ENCODE measurements at regions not wholly inside any gene's neighbourhood (a gene's known extent, or its start where the extent isn't known, plus 50 kb on each side); places are given as distances from the start of the nearest gene placed in this dataset.

DNA sequence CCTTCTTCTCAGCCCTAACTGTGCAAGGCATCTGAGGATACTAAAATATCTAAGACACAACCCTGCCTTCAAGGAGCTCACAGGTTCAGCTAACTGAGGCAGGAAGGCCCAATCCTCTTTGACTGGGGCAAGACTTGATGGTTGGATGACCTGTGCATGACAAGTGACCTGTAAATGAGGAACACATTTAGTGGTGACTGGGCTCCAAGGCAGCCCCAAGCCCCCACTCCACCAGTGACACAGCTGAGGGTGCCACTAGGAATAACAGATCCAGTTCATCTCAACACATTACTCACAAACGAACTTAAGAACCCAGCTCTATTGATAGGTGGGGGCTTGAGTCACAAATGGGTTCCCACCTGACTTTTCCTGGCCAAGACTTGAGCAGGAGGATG is 244.7 kb upstream of the IRF2BP2 start:
- Histone ChIP-seq H3K27ac (ENCODE audit: low read depth, low read length) (no peak overlapping the region), H3K79me2 (ENCODE audit: insufficient read depth, low read length) (no peaks in the 10 kb centered on the region), H3K4me3 (replicated peaks in 1 of 2; ENCODE audit: low read depth in 1 of 2, low read length in 2 of 2) (no peak overlapping the region), H3K27me3 (ENCODE audit: insufficient read depth, low read length) (no peaks in the 10 kb centered on the region), H3K9me2 (ENCODE audit: insufficient read depth) (no peaks in the 10 kb centered on the region), H3K9me3 (ENCODE audit: control insufficient read depth in 1 of 2, insufficient read depth in 1 of 2, low read depth in 1 of 2, low read length in 2 of 2) (no peaks in the 10 kb centered on the region), H3K4me1 (ENCODE audit: control insufficient read depth in 1 of 2, insufficient read depth in 2 of 2, low read length in 2 of 2) (no peaks in the 10 kb centered on the region), H4K20me1 (ENCODE audit: insufficient read depth) (no peaks in the 10 kb centered on the region), H3K36me3 (ENCODE audit: control insufficient read depth in 1 of 2, insufficient read depth in 2 of 2, low read length in 2 of 2) (no peaks in the 10 kb centered on the region), H3K4me2 (ENCODE audit: low read length) (no peak overlapping the region), H3K9ac (ENCODE audit: low read length) (no peak overlapping the region), H2AFZ (ENCODE audit: low read depth, low read length, poor library complexity, severe bottlenecking) (no peak overlapping the region)
- ChIA-PET CTCF (no interaction called here), POLR2A (no interaction called here), RAD21 (ENCODE audit: low non-redundant PET in 1 of 2, low total read pairs in 2 of 2, uncharacterized antibody in 2 of 2, unreplicated experiment in 2 of 2) (no interaction called here)
- BruUV-seq (replicated peaks) = no TSS peak
- no peak for ATAC-seq
- intact Hi-C loops (cut with micrococcal nuclease) = no loop called here
- no peak for DNase-seq (ENCODE audit: low read depth, low spot score)
- TF ChIP-seq SP1 (IDR thresholded peaks at IDR 0.05; ENCODE audit: low read depth) = no peak
- TF ChIP-seq TCF7L2 (IDR thresholded peaks at IDR 0.05; ENCODE audit: borderline replicate concordance, extremely low read depth, insufficient read depth, insufficient read length) = no peak
- TF ChIP-seq ELF1 (IDR thresholded peaks at IDR 0.05; ENCODE audit: borderline replicate concordance, low read depth) = no peak

DNA sequence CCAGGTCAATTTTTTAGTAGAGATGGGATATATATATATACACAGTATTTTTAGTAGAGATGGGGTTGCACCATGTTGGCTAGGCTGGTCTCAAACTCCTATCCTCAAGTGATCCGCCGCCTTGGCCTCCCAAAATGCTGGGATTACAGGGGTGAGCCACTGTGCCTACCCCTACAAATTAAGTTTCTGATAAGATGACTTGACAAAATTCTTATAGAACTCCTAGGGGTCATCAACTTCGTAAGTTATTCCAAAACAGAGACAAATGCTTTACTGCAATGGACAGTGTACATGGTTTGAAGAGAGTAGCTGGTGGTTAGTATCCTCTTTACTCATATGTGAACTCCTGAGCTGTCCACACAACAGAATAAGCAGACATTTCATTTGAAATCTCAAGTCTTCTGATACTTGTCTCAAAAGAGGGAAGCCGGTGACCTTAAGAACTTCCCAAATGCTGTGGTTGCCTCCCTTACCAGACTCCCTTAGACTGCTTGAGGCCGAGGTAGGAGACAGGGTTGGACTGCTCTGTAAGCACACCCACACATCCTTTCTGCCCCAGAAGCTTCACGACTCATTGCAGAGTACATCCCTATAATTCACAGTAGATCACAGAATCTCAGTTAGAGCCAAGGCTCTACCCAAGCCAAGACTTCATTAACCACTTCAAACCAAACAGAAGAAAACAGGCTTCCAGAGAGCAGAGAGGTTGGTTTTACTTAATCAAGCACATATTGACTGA is 244.1 kb upstream of the IRF2BP2 start:
- H3K79me2 ChIP-seq (ENCODE audit: insufficient read depth, low read length) = no peaks in the 10 kb centered on the region
- H3K9me2 ChIP-seq (ENCODE audit: insufficient read depth) = no peaks in the 10 kb centered on the region
- H3K9me3 ChIP-seq (ENCODE audit: control insufficient read depth in 1 of 2, insufficient read depth in 1 of 2, low read depth in 1 of 2, low read length in 2 of 2) = no peaks in the 10 kb centered on the region
- H3K36me3 ChIP-seq (ENCODE audit: control insufficient read depth in 1 of 2, insufficient read depth in 2 of 2, low read length in 2 of 2) = no peaks in the 10 kb centered on the region
- no peak for TF ChIP-seq CEBPB (IDR thresholded peaks at IDR 0.05; ENCODE audit: low read depth)
- no peak for TF ChIP-seq JUND (IDR thresholded peaks at IDR 0.05)
- TF ChIP-seq FOSL1 (IDR thresholded peaks at IDR 0.05; ENCODE audit: low read depth) = no peak
- TF ChIP-seq CBX3 (IDR thresholded peaks at IDR 0.05; ENCODE audit: low read depth) = no peak
- TF ChIP-seq SRF (IDR thresholded peaks at IDR 0.05; ENCODE audit: low read depth) = no peak
- TF ChIP-seq, protein P1, sequence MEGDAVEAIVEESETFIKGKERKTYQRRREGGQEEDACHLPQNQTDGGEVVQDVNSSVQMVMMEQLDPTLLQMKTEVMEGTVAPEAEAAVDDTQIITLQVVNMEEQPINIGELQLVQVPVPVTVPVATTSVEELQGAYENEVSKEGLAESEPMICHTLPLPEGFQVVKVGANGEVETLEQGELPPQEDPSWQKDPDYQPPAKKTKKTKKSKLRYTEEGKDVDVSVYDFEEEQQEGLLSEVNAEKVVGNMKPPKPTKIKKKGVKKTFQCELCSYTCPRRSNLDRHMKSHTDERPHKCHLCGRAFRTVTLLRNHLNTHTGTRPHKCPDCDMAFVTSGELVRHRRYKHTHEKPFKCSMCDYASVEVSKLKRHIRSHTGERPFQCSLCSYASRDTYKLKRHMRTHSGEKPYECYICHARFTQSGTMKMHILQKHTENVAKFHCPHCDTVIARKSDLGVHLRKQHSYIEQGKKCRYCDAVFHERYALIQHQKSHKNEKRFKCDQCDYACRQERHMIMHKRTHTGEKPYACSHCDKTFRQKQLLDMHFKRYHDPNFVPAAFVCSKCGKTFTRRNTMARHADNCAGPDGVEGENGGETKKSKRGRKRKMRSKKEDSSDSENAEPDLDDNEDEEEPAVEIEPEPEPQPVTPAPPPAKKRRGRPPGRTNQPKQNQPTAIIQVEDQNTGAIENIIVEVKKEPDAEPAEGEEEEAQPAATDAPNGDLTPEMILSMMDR (IDR thresholded peaks at IDR 0.05 in 2 of 3, conservative IDR thresholded peaks at IDR 0.05 in 1 of 3; ENCODE audit: borderline replicate concordance in 1 of 3, insufficient read depth in 1 of 3, low read depth in 2 of 3, low read length in 2 of 3) = no peak
- no peak for TF ChIP-seq TCF7L2 (IDR thresholded peaks at IDR 0.05; ENCODE audit: borderline replicate concordance, extremely low read depth, insufficient read depth, insufficient read length)
- TF ChIP-seq, protein P2, sequence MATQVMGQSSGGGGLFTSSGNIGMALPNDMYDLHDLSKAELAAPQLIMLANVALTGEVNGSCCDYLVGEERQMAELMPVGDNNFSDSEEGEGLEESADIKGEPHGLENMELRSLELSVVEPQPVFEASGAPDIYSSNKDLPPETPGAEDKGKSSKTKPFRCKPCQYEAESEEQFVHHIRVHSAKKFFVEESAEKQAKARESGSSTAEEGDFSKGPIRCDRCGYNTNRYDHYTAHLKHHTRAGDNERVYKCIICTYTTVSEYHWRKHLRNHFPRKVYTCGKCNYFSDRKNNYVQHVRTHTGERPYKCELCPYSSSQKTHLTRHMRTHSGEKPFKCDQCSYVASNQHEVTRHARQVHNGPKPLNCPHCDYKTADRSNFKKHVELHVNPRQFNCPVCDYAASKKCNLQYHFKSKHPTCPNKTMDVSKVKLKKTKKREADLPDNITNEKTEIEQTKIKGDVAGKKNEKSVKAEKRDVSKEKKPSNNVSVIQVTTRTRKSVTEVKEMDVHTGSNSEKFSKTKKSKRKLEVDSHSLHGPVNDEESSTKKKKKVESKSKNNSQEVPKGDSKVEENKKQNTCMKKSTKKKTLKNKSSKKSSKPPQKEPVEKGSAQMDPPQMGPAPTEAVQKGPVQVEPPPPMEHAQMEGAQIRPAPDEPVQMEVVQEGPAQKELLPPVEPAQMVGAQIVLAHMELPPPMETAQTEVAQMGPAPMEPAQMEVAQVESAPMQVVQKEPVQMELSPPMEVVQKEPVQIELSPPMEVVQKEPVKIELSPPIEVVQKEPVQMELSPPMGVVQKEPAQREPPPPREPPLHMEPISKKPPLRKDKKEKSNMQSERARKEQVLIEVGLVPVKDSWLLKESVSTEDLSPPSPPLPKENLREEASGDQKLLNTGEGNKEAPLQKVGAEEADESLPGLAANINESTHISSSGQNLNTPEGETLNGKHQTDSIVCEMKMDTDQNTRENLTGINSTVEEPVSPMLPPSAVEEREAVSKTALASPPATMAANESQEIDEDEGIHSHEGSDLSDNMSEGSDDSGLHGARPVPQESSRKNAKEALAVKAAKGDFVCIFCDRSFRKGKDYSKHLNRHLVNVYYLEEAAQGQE (IDR thresholded peaks at IDR 0.05; ENCODE audit: low read depth) = no peak
- TF ChIP-seq EGR1 (IDR thresholded peaks at IDR 0.05; ENCODE audit: low read depth) = no peak
- no peak for TF ChIP-seq SIN3A (IDR thresholded peaks at IDR 0.05; ENCODE audit: low read depth)
- TF ChIP-seq POLR2A (IDR thresholded peaks at IDR 0.05; ENCODE audit: borderline replicate concordance, extremely low read depth, insufficient read depth, insufficient read length) = no peak
- no peak for TF ChIP-seq EZH2phosphoT487 (IDR thresholded peaks at IDR 0.05; ENCODE audit: borderline replicate concordance)
- TF ChIP-seq ELF1 (IDR thresholded peaks at IDR 0.05; ENCODE audit: borderline replicate concordance, low read depth) = no peak
- TF ChIP-seq ZFX (IDR thresholded peaks at IDR 0.05) = no peak
- no peak for TF ChIP-seq RAD21 (IDR thresholded peaks at IDR 0.05; ENCODE audit: low read depth)
- no peaks in the 10 kb centered on the region for H4K20me1 ChIP-seq (ENCODE audit: insufficient read depth)
- H3K9ac ChIP-seq (ENCODE audit: low read length) = no peak overlapping the region
- H3K4me3 ChIP-seq (replicated peaks in 1 of 2; ENCODE audit: low read depth in 1 of 2, low read length in 2 of 2) = no peak overlapping the region
- H3K4me2 ChIP-seq (ENCODE audit: low read length) = no peak overlapping the region
- ATAC-seq (no peak), DNase-seq (ENCODE audit: low read depth, low spot score) (no peak)
- H2AFZ ChIP-seq (ENCODE audit: low read depth, low read length, poor library complexity, severe bottlenecking) = no peak overlapping the region
- BruUV-seq (replicated peaks) = no TSS peak
- no peaks in the 10 kb centered on the region for H3K4me1 ChIP-seq (ENCODE audit: control insufficient read depth in 1 of 2, insufficient read depth in 2 of 2, low read length in 2 of 2)
- intact Hi-C loops (cut with micrococcal nuclease) = no loop called here
- H3K27ac ChIP-seq (ENCODE audit: low read depth, low read length) = no peak overlapping the region
- H3K27me3 ChIP-seq (ENCODE audit: insufficient read depth, low read length) = no peaks in the 10 kb centered on the region
- ChIA-PET CTCF (no interaction called here), POLR2A (no interaction called here), RAD21 (ENCODE audit: low non-redundant PET in 1 of 2, low total read pairs in 2 of 2, uncharacterized antibody in 2 of 2, unreplicated experiment in 2 of 2) (no interaction called here)
